ENCODE measurements at regions not wholly inside any gene's neighbourhood (a gene's known extent, or its start where the extent isn't known, plus 50 kb on each side); places are given as distances from the start of the nearest gene placed in this dataset.

DNA sequence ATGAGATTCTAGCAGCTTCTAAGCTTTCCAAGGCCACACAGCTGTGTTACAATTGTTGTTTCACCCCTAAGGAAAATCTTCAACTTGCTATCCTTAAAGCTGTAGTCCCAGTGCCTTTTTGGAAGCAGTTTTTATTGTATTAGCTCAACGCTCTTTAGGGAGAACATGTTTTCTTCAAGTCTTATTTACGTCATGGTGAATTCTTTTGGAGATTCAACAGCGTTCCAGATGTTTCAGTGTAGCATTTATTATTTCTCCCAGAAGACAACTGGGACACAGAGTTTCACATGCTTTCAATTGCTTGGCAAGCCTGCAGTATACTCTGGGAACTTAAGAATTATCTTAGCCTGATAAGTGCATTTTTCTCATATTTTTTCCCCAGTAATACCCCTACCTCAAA is 888.3 kb downstream of the PLOD2 start:
- TF ChIP-seq, protein P1, sequence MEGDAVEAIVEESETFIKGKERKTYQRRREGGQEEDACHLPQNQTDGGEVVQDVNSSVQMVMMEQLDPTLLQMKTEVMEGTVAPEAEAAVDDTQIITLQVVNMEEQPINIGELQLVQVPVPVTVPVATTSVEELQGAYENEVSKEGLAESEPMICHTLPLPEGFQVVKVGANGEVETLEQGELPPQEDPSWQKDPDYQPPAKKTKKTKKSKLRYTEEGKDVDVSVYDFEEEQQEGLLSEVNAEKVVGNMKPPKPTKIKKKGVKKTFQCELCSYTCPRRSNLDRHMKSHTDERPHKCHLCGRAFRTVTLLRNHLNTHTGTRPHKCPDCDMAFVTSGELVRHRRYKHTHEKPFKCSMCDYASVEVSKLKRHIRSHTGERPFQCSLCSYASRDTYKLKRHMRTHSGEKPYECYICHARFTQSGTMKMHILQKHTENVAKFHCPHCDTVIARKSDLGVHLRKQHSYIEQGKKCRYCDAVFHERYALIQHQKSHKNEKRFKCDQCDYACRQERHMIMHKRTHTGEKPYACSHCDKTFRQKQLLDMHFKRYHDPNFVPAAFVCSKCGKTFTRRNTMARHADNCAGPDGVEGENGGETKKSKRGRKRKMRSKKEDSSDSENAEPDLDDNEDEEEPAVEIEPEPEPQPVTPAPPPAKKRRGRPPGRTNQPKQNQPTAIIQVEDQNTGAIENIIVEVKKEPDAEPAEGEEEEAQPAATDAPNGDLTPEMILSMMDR (conservative IDR thresholded peaks at IDR 0.05): no peak
- TF ChIP-seq EZH2 (IDR thresholded peaks at IDR 0.05; ENCODE audit: low read depth): no peak

Data from PC-9 (cell line).